ENCODE measurements at regions not wholly inside any gene's neighbourhood (a gene's known extent, or its start where the extent isn't known, plus 50 kb on each side); places are given as distances from the start of the nearest gene placed in this dataset.
"Not testable (repeated sequence)": the region's sequence is repeated elsewhere in the genome, so short reads cannot be mapped to it uniquely, and the experiment has no call there.

GRCh38 chr15:93748710-93749109, 482.7 kb upstream of the MCTP2 start:
- no peak for DNase-seq (ENCODE audit: low spot score)

GRCh38 chr15:93734976-93735375, 496.4 kb upstream of the MCTP2 start:
- FAIRE-seq; DNase-seq (ENCODE audit: low spot score): not testable (repeated sequence)

More at GRCh38 chr15:93748710-93749109, 482.7 kb upstream of the MCTP2 start:
- no peak for FAIRE-seq

- no peak for DNase-seq (ENCODE audit: low spot score)
- no peak for FAIRE-seq
These were observed 500.6 kb upstream of the MCTP2 start for GRCh38 chr15:93730724-93731123.

GRCh38 chr15:93722165-93722564, 509.2 kb upstream of the MCTP2 start:
- DNase-seq (ENCODE audit: low spot score) (no peak), FAIRE-seq (no peak)

GRCh38 chr15:93720607-93721006, 510.8 kb upstream of the MCTP2 start:
- FAIRE-seq, result no peak
- DNase-seq (ENCODE audit: low spot score), result no peak

GRCh38 chr15:93719921-93720351, 511.4 kb upstream of the MCTP2 start:
- no peak for FAIRE-seq
- peak; percentile 18 for DNase-seq (ENCODE audit: low spot score)

- DNase-seq (ENCODE audit: low spot score) (no peak), FAIRE-seq (no peak)
These were observed 514.6 kb upstream of the MCTP2 start for GRCh38 chr15:93716615-93717231.

- no peak for DNase-seq (ENCODE audit: low spot score)
- no peak for FAIRE-seq
These were observed 521.7 kb upstream of the MCTP2 start for GRCh38 chr15:93709708-93710107.

GRCh38 chr15:93708724-93709445, 522.5 kb upstream of the MCTP2 start:
- no peak for FAIRE-seq
- no peak for DNase-seq (ENCODE audit: low spot score)

- no peak for FAIRE-seq
- no peak for DNase-seq (ENCODE audit: low spot score)
These were observed 523.6 kb upstream of the MCTP2 start for GRCh38 chr15:93707751-93708150.

- no peak for FAIRE-seq
- DNase-seq (ENCODE audit: low spot score), result no peak
These were observed 524.7 kb upstream of the MCTP2 start for GRCh38 chr15:93706495-93707292.

- no peak for DNase-seq (ENCODE audit: low spot score)
- FAIRE-seq, result no peak
These were observed 525.5 kb upstream of the MCTP2 start for GRCh38 chr15:93705753-93706455.

- FAIRE-seq, result no peak
- DNase-seq (ENCODE audit: low spot score), result no peak
These were observed 528.1 kb upstream of the MCTP2 start for GRCh38 chr15:93703092-93703739.

- DNase-seq (ENCODE audit: low spot score) (no peak), FAIRE-seq (no peak)
These were observed 531.3 kb upstream of the MCTP2 start for GRCh38 chr15:93700051-93700450.

- FAIRE-seq, result no peak
- DNase-seq (ENCODE audit: low spot score), result no peak
These were observed 537.3 kb upstream of the MCTP2 start for GRCh38 chr15:93694033-93694432.

GRCh38 chr15:93683651-93684050, 547.7 kb upstream of the MCTP2 start:
- no peak for FAIRE-seq
- no peak for DNase-seq (ENCODE audit: low spot score)

GRCh38 chr15:93671387-93671943, 559.9 kb upstream of the MCTP2 start:
- DNase-seq (ENCODE audit: low spot score) (no peak), FAIRE-seq (no peak)

GRCh38 chr15:93670931-93671330, 560.4 kb upstream of the MCTP2 start:
- FAIRE-seq (no peak), DNase-seq (ENCODE audit: low spot score) (no peak)

GRCh38 chr15:93664213-93664956, 567.0 kb upstream of the MCTP2 start:
- DNase-seq (ENCODE audit: low spot score) (no peak), FAIRE-seq (no peak)

Measured in RCC 7860 (cell line).